Uterus (tissue), 2 donors: ENCODE measurements at regions not wholly inside any gene's neighbourhood (a gene's known extent, or its start where the extent isn't known, plus 50 kb on each side); places are given as distances from the start of the nearest gene placed in this dataset.

Experiments used
- POLR2A ChIP-seq, 2 donors: fragments of 450-650 bp; IDR thresholded peaks; one replicate each; pipeline ENCODE4 v1.6.1; 2016; ENCODE audit warnings: antibody characterized with exemption in 2 of 2, mild to moderate bottlenecking in 1 of 2, moderate library complexity in 1 of 2
- TF ChIP-seq, protein P1 (sequence below), 4 experiments: fragments of 200-600 bp in 2 of 4; fragments of 450-650 bp in 2 of 4; sonication (generic) in 2 of 4; IDR thresholded peaks; one replicate each; pipeline ENCODE4 v1.5.1; 2016 to 2019; ENCODE audit warnings: antibody characterized with exemption in 4 of 4, mild to moderate bottlenecking in 2 of 4, moderate library complexity in 1 of 4

DNA sequence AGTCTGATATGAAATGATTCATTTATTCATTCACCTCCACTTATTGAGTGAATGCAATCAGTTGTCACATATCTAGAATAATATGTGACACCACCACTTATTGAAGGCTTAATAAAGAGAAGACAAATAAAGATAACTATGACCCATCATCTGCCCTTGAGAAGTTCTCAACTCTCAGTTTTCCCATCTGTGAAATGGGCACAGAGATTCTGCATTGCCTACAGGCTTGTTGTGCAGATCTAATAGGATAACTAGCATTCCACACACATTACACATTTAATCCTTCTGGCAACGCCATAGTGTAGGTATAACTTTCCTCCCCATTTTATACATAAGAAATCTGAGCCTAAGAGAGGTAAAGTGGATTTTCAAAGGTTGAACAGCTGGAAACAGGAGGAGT lies 84.2 kb upstream of the FICD start:
- TF ChIP-seq, protein P1, sequence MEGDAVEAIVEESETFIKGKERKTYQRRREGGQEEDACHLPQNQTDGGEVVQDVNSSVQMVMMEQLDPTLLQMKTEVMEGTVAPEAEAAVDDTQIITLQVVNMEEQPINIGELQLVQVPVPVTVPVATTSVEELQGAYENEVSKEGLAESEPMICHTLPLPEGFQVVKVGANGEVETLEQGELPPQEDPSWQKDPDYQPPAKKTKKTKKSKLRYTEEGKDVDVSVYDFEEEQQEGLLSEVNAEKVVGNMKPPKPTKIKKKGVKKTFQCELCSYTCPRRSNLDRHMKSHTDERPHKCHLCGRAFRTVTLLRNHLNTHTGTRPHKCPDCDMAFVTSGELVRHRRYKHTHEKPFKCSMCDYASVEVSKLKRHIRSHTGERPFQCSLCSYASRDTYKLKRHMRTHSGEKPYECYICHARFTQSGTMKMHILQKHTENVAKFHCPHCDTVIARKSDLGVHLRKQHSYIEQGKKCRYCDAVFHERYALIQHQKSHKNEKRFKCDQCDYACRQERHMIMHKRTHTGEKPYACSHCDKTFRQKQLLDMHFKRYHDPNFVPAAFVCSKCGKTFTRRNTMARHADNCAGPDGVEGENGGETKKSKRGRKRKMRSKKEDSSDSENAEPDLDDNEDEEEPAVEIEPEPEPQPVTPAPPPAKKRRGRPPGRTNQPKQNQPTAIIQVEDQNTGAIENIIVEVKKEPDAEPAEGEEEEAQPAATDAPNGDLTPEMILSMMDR (IDR thresholded peaks at IDR 0.05) = no peak
- TF ChIP-seq POLR2A (IDR thresholded peaks at IDR 0.05) = no peak
